GM23338 (cell line): ENCODE measurements at regions not wholly inside any gene's neighbourhood (a gene's known extent, or its start where the extent isn't known, plus 50 kb on each side); places are given as distances from the start of the nearest gene placed in this dataset.

ENCODE experiments used
- CREB1 ChIP-seq: fragments of 250-450 bp; sonication (Bioruptor Pico); IDR thresholded peaks from 2 replicates; pipeline ENCODE4 v1.5.0; 2020; ENCODE audit warnings: low read depth, mild to moderate bottlenecking, moderate library complexity
- EZH2 ChIP-seq: fragments of 200-600 bp; sonication (generic); IDR thresholded peaks from one replicate; pipeline ENCODE4 v1.8.0; 2017; ENCODE audit warnings: antibody characterized with exemption, mild to moderate bottlenecking, low read depth; ENCODE audit not compliant: unreplicated experiment
- EZH2phosphoT487 ChIP-seq: fragments of 200-600 bp; sonication (generic); IDR thresholded peaks from one replicate; pipeline ENCODE4 v1.8.1; 2018; ENCODE audit warnings: antibody characterized with exemption; ENCODE audit not compliant: unreplicated experiment
- POLR2AphosphoS5 ChIP-seq: IDR thresholded peaks from 2 replicates; pipeline ENCODE4 v1.6.1; 2016; ENCODE audit warnings: antibody characterized with exemption, low read depth
- ZNF114 ChIP-seq: fragments of 250-450 bp; sonication (Bioruptor Pico); IDR thresholded peaks from 2 replicates; pipeline ENCODE4 v1.5.0; 2020; ENCODE audit warnings: mild to moderate bottlenecking, moderate library complexity
- TF ChIP-seq, protein P1 (sequence below), 2 experiments: fragments of 200-600 bp in 1 of 2; sonication (generic) in 1 of 2; conservative IDR thresholded peaks; 2 replicates each; pipeline versions ENCODE4 v1.5.1 to v1.6.1; 2016 to 2017; ENCODE audit warnings: antibody characterized with exemption in 2 of 2, low read depth in 2 of 2, mild to moderate bottlenecking in 2 of 2, moderate library complexity in 1 of 2
- TF ChIP-seq, protein P2 (sequence below): IDR thresholded peaks from one replicate; pipeline ENCODE4 v1.6.1; 2018; ENCODE audit warnings: antibody characterized with exemption; ENCODE audit not compliant: unreplicated experiment

GRCh38 chr4:79034544-79034943 is 95.3 kb upstream of the PAQR3 start:
- TF ChIP-seq, protein P1, sequence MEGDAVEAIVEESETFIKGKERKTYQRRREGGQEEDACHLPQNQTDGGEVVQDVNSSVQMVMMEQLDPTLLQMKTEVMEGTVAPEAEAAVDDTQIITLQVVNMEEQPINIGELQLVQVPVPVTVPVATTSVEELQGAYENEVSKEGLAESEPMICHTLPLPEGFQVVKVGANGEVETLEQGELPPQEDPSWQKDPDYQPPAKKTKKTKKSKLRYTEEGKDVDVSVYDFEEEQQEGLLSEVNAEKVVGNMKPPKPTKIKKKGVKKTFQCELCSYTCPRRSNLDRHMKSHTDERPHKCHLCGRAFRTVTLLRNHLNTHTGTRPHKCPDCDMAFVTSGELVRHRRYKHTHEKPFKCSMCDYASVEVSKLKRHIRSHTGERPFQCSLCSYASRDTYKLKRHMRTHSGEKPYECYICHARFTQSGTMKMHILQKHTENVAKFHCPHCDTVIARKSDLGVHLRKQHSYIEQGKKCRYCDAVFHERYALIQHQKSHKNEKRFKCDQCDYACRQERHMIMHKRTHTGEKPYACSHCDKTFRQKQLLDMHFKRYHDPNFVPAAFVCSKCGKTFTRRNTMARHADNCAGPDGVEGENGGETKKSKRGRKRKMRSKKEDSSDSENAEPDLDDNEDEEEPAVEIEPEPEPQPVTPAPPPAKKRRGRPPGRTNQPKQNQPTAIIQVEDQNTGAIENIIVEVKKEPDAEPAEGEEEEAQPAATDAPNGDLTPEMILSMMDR (conservative IDR thresholded peaks at IDR 0.05; ENCODE audit: low read depth in 2 of 2) = no peak
- TF ChIP-seq POLR2AphosphoS5 (no peak), EZH2phosphoT487 (no peak), ZNF114 (no peak), EZH2 (no peak), CREB1 (CRISPR knock-in tag) (no peak)
- TF ChIP-seq, protein P2, sequence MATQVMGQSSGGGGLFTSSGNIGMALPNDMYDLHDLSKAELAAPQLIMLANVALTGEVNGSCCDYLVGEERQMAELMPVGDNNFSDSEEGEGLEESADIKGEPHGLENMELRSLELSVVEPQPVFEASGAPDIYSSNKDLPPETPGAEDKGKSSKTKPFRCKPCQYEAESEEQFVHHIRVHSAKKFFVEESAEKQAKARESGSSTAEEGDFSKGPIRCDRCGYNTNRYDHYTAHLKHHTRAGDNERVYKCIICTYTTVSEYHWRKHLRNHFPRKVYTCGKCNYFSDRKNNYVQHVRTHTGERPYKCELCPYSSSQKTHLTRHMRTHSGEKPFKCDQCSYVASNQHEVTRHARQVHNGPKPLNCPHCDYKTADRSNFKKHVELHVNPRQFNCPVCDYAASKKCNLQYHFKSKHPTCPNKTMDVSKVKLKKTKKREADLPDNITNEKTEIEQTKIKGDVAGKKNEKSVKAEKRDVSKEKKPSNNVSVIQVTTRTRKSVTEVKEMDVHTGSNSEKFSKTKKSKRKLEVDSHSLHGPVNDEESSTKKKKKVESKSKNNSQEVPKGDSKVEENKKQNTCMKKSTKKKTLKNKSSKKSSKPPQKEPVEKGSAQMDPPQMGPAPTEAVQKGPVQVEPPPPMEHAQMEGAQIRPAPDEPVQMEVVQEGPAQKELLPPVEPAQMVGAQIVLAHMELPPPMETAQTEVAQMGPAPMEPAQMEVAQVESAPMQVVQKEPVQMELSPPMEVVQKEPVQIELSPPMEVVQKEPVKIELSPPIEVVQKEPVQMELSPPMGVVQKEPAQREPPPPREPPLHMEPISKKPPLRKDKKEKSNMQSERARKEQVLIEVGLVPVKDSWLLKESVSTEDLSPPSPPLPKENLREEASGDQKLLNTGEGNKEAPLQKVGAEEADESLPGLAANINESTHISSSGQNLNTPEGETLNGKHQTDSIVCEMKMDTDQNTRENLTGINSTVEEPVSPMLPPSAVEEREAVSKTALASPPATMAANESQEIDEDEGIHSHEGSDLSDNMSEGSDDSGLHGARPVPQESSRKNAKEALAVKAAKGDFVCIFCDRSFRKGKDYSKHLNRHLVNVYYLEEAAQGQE = no peak
